GM12878 (cell line): ENCODE measurements at regions not wholly inside any gene's neighbourhood (a gene's known extent, or its start where the extent isn't known, plus 50 kb on each side); places are given as distances from the start of the nearest gene placed in this dataset.

ENCODE experiments used
- ATAC-seq: fragments of 200-7000 bp; cut with Tn5 transposase; 3 replicates; pipeline ENCODE4 v1.9.1; 2020; ENCODE audit warnings: mild to moderate bottlenecking, moderate library complexity
- BruUV-seq: library from RNA; stranded (reverse); fragments of 400-500 nt; replicated peaks from 2 replicates; lab custom pipeline; 2021; lab: Mats Ljungman, UMichigan
- CTCF ChIA-PET: fragments of 300-600 bp; sonication (Branson Sonifier 250); formaldehyde crosslinking; extraction: SDS; loops from one replicate; lab custom pipeline; 2021; ENCODE audit warnings: inconsistent platforms; lab: Yijun Ruan, JAX
- POLR2A ChIA-PET: fragments of 350-600 bp; formaldehyde crosslinking; extraction: SDS; loops from one replicate; lab custom pipeline; 2021; ENCODE audit warnings: inconsistent platforms; lab: Charles Lee
- RAD21 ChIA-PET: fragments of 300-600 bp; sonication (Branson Sonifier 250); formaldehyde crosslinking; loops from one replicate; lab custom pipeline; 2023; ENCODE audit warnings: antibody characterized with exemption; ENCODE audit not compliant: unreplicated experiment; lab: Charles Lee
- SMC1A ChIA-PET: fragments of 300-600 bp; sonication (Branson Sonifier 250); formaldehyde crosslinking; loops from one replicate; lab custom pipeline; 2023; ENCODE audit not compliant: unreplicated experiment, uncharacterized antibody; lab: Charles Lee
- DNase-seq: peaks from one replicate; pipeline ENCODE4 v3.0.0-alpha.2; 2011; ENCODE audit warnings: low read depth, low spot score
- FAIRE-seq: peaks from 3 replicates; lab custom pipeline; 2011; peaks lifted over from hg19 to GRCh38; lab: Jason Lieb, UNC
- H2AFZ ChIP-seq: 2 replicates; pipeline ENCODE4 v1.6.0; 2011; ENCODE audit warnings: low read depth, low read length, control low read depth; ENCODE audit not compliant: control insufficient read depth
- H3K27ac ChIP-seq: 2 replicates; pipeline ENCODE4 v1.5.1; 2011; ENCODE audit warnings: control low read depth; ENCODE audit not compliant: control insufficient read depth, insufficient read depth
- H3K27me3 ChIP-seq, 2 experiments: replicated peaks in 1 of 2; 2 replicates each; pipeline versions ENCODE4 v1.6.0 to v1.6.1; 2011; ENCODE audit warnings: low read length in 1 of 2; ENCODE audit not compliant: control insufficient read depth in 2 of 2, insufficient read depth in 2 of 2
- H3K36me3 ChIP-seq, 2 experiments: 2 replicates each; pipeline ENCODE4 v1.5.1; 2011; ENCODE audit warnings: low read length in 1 of 2; ENCODE audit not compliant: control insufficient read depth in 2 of 2, insufficient read depth in 2 of 2
- H3K4me1 ChIP-seq: 2 replicates; pipeline ENCODE4 v1.6.1; 2011; ENCODE audit warnings: mild to moderate bottlenecking, low read length, moderate library complexity, mixed read lengths; ENCODE audit not compliant: control insufficient read depth, insufficient read depth
- H3K4me2 ChIP-seq: 2 replicates; pipeline ENCODE4 v1.6.0; 2011; ENCODE audit warnings: control low read depth; ENCODE audit not compliant: control insufficient read depth, insufficient read depth
- H3K4me3 ChIP-seq: fragments of 200-600 bp; sonication (generic); 2 replicates; pipeline ENCODE4 v1.5.1; 2016
- H3K79me2 ChIP-seq: 2 replicates; pipeline ENCODE4 v1.6.0; 2011; ENCODE audit warnings: low read length; ENCODE audit not compliant: control insufficient read depth, insufficient read depth
- H3K9ac ChIP-seq: 2 replicates; pipeline ENCODE4 v1.8.0; 2011; ENCODE audit warnings: low read length, control low read depth, mixed read lengths; ENCODE audit not compliant: control insufficient read depth, insufficient read depth
- H3K9me3 ChIP-seq: replicated peaks from 3 replicates; pipeline ENCODE4 v1.5.1; 2011; ENCODE audit warnings: mild to moderate bottlenecking, low read length; ENCODE audit not compliant: control insufficient read depth, insufficient read depth
- H4K20me1 ChIP-seq: 2 replicates; pipeline ENCODE4 v1.6.0; 2011; ENCODE audit not compliant: control insufficient read depth, insufficient read depth
- BCL11A ChIP-seq: IDR thresholded peaks from 2 replicates; pipeline ENCODE4 v1.6.1; 2011; ENCODE audit warnings: low read depth, low read length
- CHD4 ChIP-seq: fragments of 200-600 bp; sonication (generic); IDR thresholded peaks from 2 replicates; pipeline ENCODE4 v1.6.1; 2016; ENCODE audit warnings: mild to moderate bottlenecking
- DPF2 ChIP-seq: fragments of 450-650 bp; IDR thresholded peaks from 2 replicates; pipeline ENCODE4 v1.6.1; 2017; ENCODE audit warnings: mild to moderate bottlenecking
- HDAC6 ChIP-seq: fragments of 200-600 bp; sonication (generic); IDR thresholded peaks from one replicate; pipeline ENCODE4 v1.8.0; 2017; ENCODE audit warnings: antibody characterized with exemption; ENCODE audit not compliant: unreplicated experiment
- POLR2AphosphoS5 ChIP-seq: IDR thresholded peaks from 2 replicates; pipeline ENCODE4 v1.6.1; 2011; ENCODE audit warnings: mild to moderate bottlenecking, low read length, inconsistent platforms
- SUPT20H ChIP-seq: IDR thresholded peaks from 2 replicates; pipeline ENCODE4 v1.6.1; 2011; ENCODE audit warnings: low read depth, mild to moderate bottlenecking, low read length, moderate library complexity, borderline replicate concordance; ENCODE audit not compliant: control insufficient read depth
- TCF7 ChIP-seq: IDR thresholded peaks from 2 replicates; pipeline ENCODE4 v1.6.1; 2014; ENCODE audit warnings: antibody characterized with exemption, borderline replicate concordance
- WGBS: methylation state at CpG from one replicate; pipeline ENCODE4 v1.1.6; 2016; ENCODE audit warnings: low lambda C conversion rate; ENCODE audit not compliant: insufficient replicate concordance, insufficient coverage; ENCODE audit errors: missing lambda C conversion rate; 5-methylcytosine and 5-hydroxymethylcytosine counted together
- in situ Hi-C: fragments of 300-500 bp; cut with MboI; formaldehyde crosslinking; loops from 9 replicates; pipeline ENCODE4 v1.14.3; 2018; ENCODE audit warnings: mixed read lengths
- intact Hi-C: fragments of 100-400 bp; cut with micrococcal nuclease; formaldehyde crosslinking; loops from one replicate; pipeline ENCODE4 v1.14.2; 2022; ENCODE audit not compliant: unreplicated experiment

DNA sequence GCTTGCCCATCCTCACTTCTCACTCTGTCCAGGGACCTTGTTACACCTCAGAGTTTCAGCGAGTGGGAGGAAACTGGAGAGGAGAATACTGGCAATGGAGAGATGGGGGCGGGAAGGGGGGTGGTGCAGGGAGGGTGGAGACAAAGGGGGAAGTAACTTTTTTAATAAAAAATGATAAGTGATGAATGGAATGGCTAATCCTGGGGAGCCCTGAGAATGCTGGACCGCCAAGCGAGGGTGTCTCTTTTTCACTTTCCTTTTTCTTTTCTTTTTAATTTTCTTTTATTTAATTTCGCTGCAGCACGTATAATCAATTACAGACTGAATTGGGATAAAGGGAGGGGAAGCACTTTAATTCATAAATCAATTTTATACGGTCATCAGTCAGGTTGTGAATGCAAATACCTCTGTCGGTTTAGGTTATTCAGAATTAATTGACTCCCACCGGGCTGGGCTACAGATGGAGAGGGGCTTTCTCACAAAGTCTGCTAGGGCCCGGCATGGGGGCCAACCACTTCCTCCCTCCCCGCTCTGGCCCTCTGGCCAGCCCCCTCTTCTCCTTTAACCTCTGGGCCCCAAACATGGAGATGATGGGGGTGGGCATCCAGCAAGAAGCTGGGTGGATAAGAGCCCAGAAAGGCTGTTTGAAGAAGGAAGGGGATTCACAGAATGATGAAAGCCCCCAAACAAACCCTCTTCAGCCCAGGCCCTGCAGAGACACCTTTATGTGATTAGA lies 106.8 kb upstream of the BOC start:
- no peak overlapping the region for H2AFZ ChIP-seq
- in situ Hi-C loops = no loop called here
- no peaks in the 10 kb centered on the region for H3K9me3 ChIP-seq
- H4K20me1 ChIP-seq = no peaks in the 10 kb centered on the region
- no peaks in the 10 kb centered on the region for H3K36me3 ChIP-seq
- 72% methylated on average over 10 of the region's 11 CpGs for WGBS
- H3K79me2 ChIP-seq = no peaks in the 10 kb centered on the region
- ChIA-PET CTCF (no interaction called here), POLR2A (interaction anchor here (0.6 kb wide), 1 partner anchor 179 kb away, joined by 3 read pairs; no protein-coding TSS in a partner anchor), RAD21 (no interaction called here), SMC1A (no interaction called here)
- no TSS peak for BruUV-seq
- FAIRE-seq (no peak), DNase-seq (no peak), ATAC-seq (no peak)
- intact Hi-C loops = no loop called here
- no peaks in the 10 kb centered on the region for H3K27me3 ChIP-seq
- no peak overlapping the region for H3K9ac ChIP-seq
- H3K4me3 ChIP-seq = no peak overlapping the region
- no peak for TF ChIP-seq HDAC6
- TF ChIP-seq SUPT20H = no peak
- no peak for TF ChIP-seq DPF2
- TF ChIP-seq TCF7 = no peak
- no peak overlapping the region for H3K27ac ChIP-seq
- no peak overlapping the region for H3K4me2 ChIP-seq
- H3K4me1 ChIP-seq = no peaks in the 10 kb centered on the region

DNA sequence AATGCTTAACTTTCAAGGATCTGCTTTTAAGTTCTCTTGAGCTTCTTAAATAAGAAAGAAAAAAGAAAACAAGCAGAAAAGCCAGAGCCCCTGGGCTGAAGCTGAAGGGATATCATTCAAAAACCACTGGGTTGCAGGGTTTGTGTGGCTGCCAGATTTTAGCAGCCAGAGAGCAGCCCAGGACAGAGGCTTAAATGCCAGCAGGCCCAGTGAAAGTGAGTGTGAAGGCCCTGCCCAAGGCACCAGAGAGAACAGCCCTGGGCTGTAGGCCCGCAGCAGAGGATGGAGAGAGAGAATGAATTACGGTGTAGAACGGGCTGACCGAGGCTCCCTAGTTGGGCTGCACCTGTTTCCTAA lies 106.3 kb upstream of the BOC start:
- DNase-seq = no peak
- H2AFZ ChIP-seq = no peak overlapping the region
- 78% methylated on average over 4 of the region's 4 CpGs for WGBS
- intact Hi-C loops = no loop called here
- no peak overlapping the region for H3K4me3 ChIP-seq
- no TSS peak for BruUV-seq
- no peaks in the 10 kb centered on the region for H3K36me3 ChIP-seq
- SMC1A ChIA-PET = no interaction called here
- H4K20me1 ChIP-seq = no peaks in the 10 kb centered on the region
- no peak overlapping the region for H3K4me2 ChIP-seq
- H3K27me3 ChIP-seq = no peaks in the 10 kb centered on the region
- CTCF ChIA-PET = no interaction called here
- H3K79me2 ChIP-seq = no peaks in the 10 kb centered on the region
- in situ Hi-C loops = no loop called here
- ATAC-seq = no peak
- H3K4me1 ChIP-seq = no peaks in the 10 kb centered on the region
- FAIRE-seq = no peak
- TF ChIP-seq BCL11A = no peak
- no peak for TF ChIP-seq CHD4
- TF ChIP-seq POLR2AphosphoS5 = no peak
- TF ChIP-seq, all 136 proteins: peak for 0
- H3K9ac ChIP-seq = no peak overlapping the region
- ChIA-PET RAD21 (no interaction called here), POLR2A (interaction anchor here (0.6 kb wide), 1 partner anchor 178 kb away, joined by 3 read pairs; no protein-coding TSS in a partner anchor)
- H3K9me3 ChIP-seq = no peaks in the 10 kb centered on the region
- H3K27ac ChIP-seq = no peak overlapping the region
